GM23338 (cell line): ENCODE measurements at regions not wholly inside any gene's neighbourhood (a gene's known extent, or its start where the extent isn't known, plus 50 kb on each side); places are given as distances from the start of the nearest gene placed in this dataset.

Experiments used
- ATAC-seq: fragments of 200-7000 bp; cut with Tn5 transposase; 3 replicates; pipeline ENCODE4 v1.9.1; 2020
- DNase-seq: peaks from one replicate; pipeline ENCODE4 v3.0.0-alpha.2; 2015; ENCODE audit warnings: low spot score
- H2AFZ ChIP-seq: fragments of 200-600 bp; sonication (generic); 2 replicates; pipeline ENCODE4 v1.8.0; 2016; ENCODE audit warnings: antibody characterized with exemption, mild to moderate bottlenecking, moderate library complexity
- H3F3A ChIP-seq: fragments of 200-600 bp; sonication (generic); replicated peaks from 2 replicates; pipeline ENCODE4 v1.8.0; 2017; ENCODE audit warnings: antibody characterized with exemption, mixed run types, low read depth
- H3K27ac ChIP-seq: fragments of 200-600 bp; sonication (generic); 2 replicates; pipeline ENCODE4 v1.6.1; 2016; ENCODE audit warnings: low read depth
- H3K27me3 ChIP-seq: fragments of 200-600 bp; sonication (generic); 2 replicates; pipeline ENCODE4 v1.8.0; 2016; ENCODE audit warnings: mild to moderate bottlenecking, mixed run types, moderate library complexity; ENCODE audit not compliant: insufficient read depth
- H3K36me3 ChIP-seq: fragments of 200-600 bp; sonication (generic); 2 replicates; pipeline ENCODE4 v1.8.0; 2016; ENCODE audit warnings: mild to moderate bottlenecking; ENCODE audit not compliant: insufficient read depth
- H3K4me1 ChIP-seq: fragments of 200-600 bp; sonication (generic); 2 replicates; pipeline ENCODE4 v1.8.0; 2016; ENCODE audit warnings: mild to moderate bottlenecking, moderate library complexity; ENCODE audit not compliant: insufficient read depth
- H3K4me2 ChIP-seq: fragments of 200-600 bp; sonication (generic); 2 replicates; pipeline ENCODE4 v1.7.1; 2017; ENCODE audit warnings: mixed run types
- H3K4me3 ChIP-seq: fragments of 200-600 bp; sonication (generic); 2 replicates; pipeline ENCODE4 v1.6.1; 2016; ENCODE audit warnings: mixed run types
- H3K79me2 ChIP-seq: fragments of 200-600 bp; sonication (generic); replicated peaks from 2 replicates; pipeline ENCODE4 v1.8.0; 2017; ENCODE audit warnings: mild to moderate bottlenecking; ENCODE audit not compliant: insufficient read depth
- H3K9me2 ChIP-seq: fragments of 200-600 bp; sonication (generic); 2 replicates; pipeline ENCODE4 v1.8.0; 2017; ENCODE audit not compliant: insufficient read depth
- H4K20me1 ChIP-seq: fragments of 200-600 bp; sonication (generic); replicated peaks from 2 replicates; pipeline ENCODE4 v1.8.0; 2017; ENCODE audit warnings: mild to moderate bottlenecking; ENCODE audit not compliant: insufficient read depth
- H3K27ac Mint-ChIP-seq: 2 replicates; pipeline ENCODE4 v1.8.0; 2020; ENCODE audit warnings: inconsistent platforms, mild to moderate bottlenecking, moderate library complexity, mixed read lengths
- H3K27me3 Mint-ChIP-seq: 3 replicates; pipeline ENCODE4 v1.8.0; 2022; ENCODE audit warnings: low read depth, mild to moderate bottlenecking, moderate library complexity, mixed read lengths, inconsistent platforms; ENCODE audit not compliant: insufficient read depth, poor library complexity
- H3K36me3 Mint-ChIP-seq: 3 replicates; pipeline ENCODE4 v1.8.0; 2021; ENCODE audit warnings: low read depth, mild to moderate bottlenecking, inconsistent platforms, moderate library complexity, mixed read lengths
- H3K4me1 Mint-ChIP-seq: 3 replicates; pipeline ENCODE4 v1.8.0; 2020; ENCODE audit warnings: mild to moderate bottlenecking, inconsistent platforms, mixed read lengths
- H3K4me3 Mint-ChIP-seq: 3 replicates; pipeline ENCODE4 v1.8.0; 2021; ENCODE audit warnings: moderate library complexity, mild to moderate bottlenecking, inconsistent platforms, mixed read lengths
- H3K9me3 Mint-ChIP-seq: 3 replicates; pipeline ENCODE4 v1.8.0; 2020; ENCODE audit warnings: moderate library complexity, mild to moderate bottlenecking, inconsistent platforms, mixed read lengths
- CREB1 ChIP-seq: fragments of 250-450 bp; sonication (Bioruptor Pico); IDR thresholded peaks from 2 replicates; pipeline ENCODE4 v1.5.0; 2020; ENCODE audit warnings: low read depth, mild to moderate bottlenecking, moderate library complexity
- CTCF ChIP-seq, 2 experiments: fragments of 200-600 bp in 1 of 2; sonication (generic) in 1 of 2; conservative IDR thresholded peaks; 2 replicates each; pipeline versions ENCODE4 v1.5.1 to v1.6.1; 2016 to 2017; ENCODE audit warnings: antibody characterized with exemption in 2 of 2, low read depth in 2 of 2, mild to moderate bottlenecking in 2 of 2, moderate library complexity in 1 of 2
- ETS1 ChIP-seq: IDR thresholded peaks from 2 replicates; pipeline ENCODE4 v1.6.1; 2016; ENCODE audit warnings: antibody characterized with exemption
- EZH2 ChIP-seq: fragments of 200-600 bp; sonication (generic); IDR thresholded peaks from one replicate; pipeline ENCODE4 v1.8.0; 2017; ENCODE audit warnings: antibody characterized with exemption, mild to moderate bottlenecking, low read depth; ENCODE audit not compliant: unreplicated experiment
- EZH2phosphoT487 ChIP-seq: fragments of 200-600 bp; sonication (generic); IDR thresholded peaks from one replicate; pipeline ENCODE4 v1.8.1; 2018; ENCODE audit warnings: antibody characterized with exemption; ENCODE audit not compliant: unreplicated experiment
- JUNB ChIP-seq: IDR thresholded peaks from one replicate; pipeline ENCODE4 v1.6.1; 2016; ENCODE audit warnings: antibody characterized with exemption; ENCODE audit not compliant: unreplicated experiment
- NANOG ChIP-seq: IDR thresholded peaks from 2 replicates; pipeline ENCODE4 v1.6.1; 2016; ENCODE audit warnings: antibody characterized with exemption, borderline replicate concordance
- POLR2AphosphoS5 ChIP-seq: IDR thresholded peaks from 2 replicates; pipeline ENCODE4 v1.6.1; 2016; ENCODE audit warnings: antibody characterized with exemption, low read depth
- STAT1 ChIP-seq: IDR thresholded peaks from one replicate; pipeline ENCODE4 v1.6.1; 2016; ENCODE audit warnings: antibody characterized with exemption; ENCODE audit not compliant: unreplicated experiment
- ZNF114 ChIP-seq: fragments of 250-450 bp; sonication (Bioruptor Pico); IDR thresholded peaks from 2 replicates; pipeline ENCODE4 v1.5.0; 2020; ENCODE audit warnings: mild to moderate bottlenecking, moderate library complexity
- ZNF331 ChIP-seq: fragments of 250-450 bp; sonication (Bioruptor Pico); IDR thresholded peaks from 2 replicates; pipeline ENCODE4 v1.5.0; 2020; ENCODE audit warnings: low read depth, mild to moderate bottlenecking, moderate library complexity

GRCh38 chr2:7309582-7309981 is 392.4 kb downstream of the RNF144A start (continued):
- no peak for TF ChIP-seq CTCF (conservative IDR thresholded peaks at IDR 0.05; ENCODE audit: low read depth in 2 of 2)
- TF ChIP-seq ZNF331, result no peak
- no peak for TF ChIP-seq STAT1
- no peak for TF ChIP-seq POLR2AphosphoS5
- no peak for TF ChIP-seq EZH2
- TF ChIP-seq EZH2phosphoT487, result no peak
- no peak for TF ChIP-seq NANOG

GRCh38 chr2:7324706-7325105 is 407.5 kb downstream of the RNF144A start:
- DNase-seq, result peak; percentile 43
- Mint-ChIP-seq H3K9me3 (no peaks in the 10 kb centered on the region), H3K27ac (no peak overlapping the region), H3K36me3 (no peaks in the 10 kb centered on the region), H3K27me3 (peaks cover 4% of the 10 kb centered on the region), H3K4me1 (peaks cover 7% of the 10 kb centered on the region; the same call in 2 of the 3 replicates), H3K4me3 (no peak overlapping the region)
- H2AFZ ChIP-seq, result peak overlapping the region; percentile 88
- no peaks in the 10 kb centered on the region for H3K27me3 ChIP-seq
- no peaks in the 10 kb centered on the region for H3K36me3 ChIP-seq
- ATAC-seq, result peak; percentile 76
- H3K4me1 ChIP-seq, result peaks cover 8% of the 10 kb centered on the region
- H3K79me2 ChIP-seq, result no peaks in the 10 kb centered on the region
- no peak overlapping the region for H3K27ac ChIP-seq
- no peak for TF ChIP-seq NANOG
- no peak for TF ChIP-seq JUNB
- TF ChIP-seq CTCF (conservative IDR thresholded peaks at IDR 0.05; ENCODE audit: low read depth in 2 of 2), result no peak
- TF ChIP-seq EZH2phosphoT487, result no peak
- no peak for TF ChIP-seq ZNF114 (CRISPR knock-in tag)
- no peak for TF ChIP-seq ETS1
- no peak for TF ChIP-seq POLR2AphosphoS5
- no peak for TF ChIP-seq CREB1 (CRISPR knock-in tag)
- no peak for TF ChIP-seq STAT1
- no peak for TF ChIP-seq EZH2
- H3K9me2 ChIP-seq, result peaks cover 7% of the 10 kb centered on the region; the same call in 1 of the 2 replicates
- no peak overlapping the region for H3K4me3 ChIP-seq
- H3K4me2 ChIP-seq, result 0 out of 2 replicates have a peak overlapping the region, but pooled peaks have one; percentile 7
- no peaks in the 10 kb centered on the region for H3F3A ChIP-seq
- H4K20me1 ChIP-seq, result no peaks in the 10 kb centered on the region
